ENCODE measurements at regions not wholly inside any gene's neighbourhood (a gene's known extent, or its start where the extent isn't known, plus 50 kb on each side); places are given as distances from the start of the nearest gene placed in this dataset.

- Histone ChIP-seq H3K4me1 (ENCODE audit: control insufficient read depth, insufficient read depth, low read length) (no peaks in the 10 kb centered on the region), H3K4me3 (ENCODE audit: low read depth, low read length) (no peak overlapping the region), H3K9ac (ENCODE audit: low read depth, low read length) (no peak overlapping the region), H3K27me3 (ENCODE audit: control insufficient read depth, insufficient read depth, low read length) (no peaks in the 10 kb centered on the region), H3K9me3 (ENCODE audit: control insufficient read depth, insufficient read depth, low read length) (no peaks in the 10 kb centered on the region), H3K36me3 (ENCODE audit: control insufficient read depth, insufficient read depth, low read length) (no peaks in the 10 kb centered on the region)
Observed at GRCh38 chr11:29530961-29531360, 485.9 kb downstream of the KCNA4 start.

- Histone ChIP-seq H3K27me3 (ENCODE audit: control insufficient read depth, insufficient read depth, low read length) (no peaks in the 10 kb centered on the region), H3K4me3 (ENCODE audit: low read depth, low read length) (no peak overlapping the region), H3K9me3 (ENCODE audit: control insufficient read depth, insufficient read depth, low read length) (no peaks in the 10 kb centered on the region), H3K4me1 (ENCODE audit: control insufficient read depth, insufficient read depth, low read length) (no peaks in the 10 kb centered on the region), H3K9ac (ENCODE audit: low read depth, low read length) (no peak overlapping the region), H3K36me3 (ENCODE audit: control insufficient read depth, insufficient read depth, low read length) (no peaks in the 10 kb centered on the region)
Observed at GRCh38 chr11:29527391-29527936, 489.4 kb downstream of the KCNA4 start.

GRCh38 chr11:29518389-29519174 lies 498.2 kb downstream of the KCNA4 start:
- H3K4me3 ChIP-seq (ENCODE audit: low read depth, low read length): no peak overlapping the region
- H3K9me3 ChIP-seq (ENCODE audit: control insufficient read depth, insufficient read depth, low read length): peaks cover 11% of the 10 kb centered on the region

GRCh38 chr11:29511394-29511793 lies 505.4 kb downstream of the KCNA4 start:
- Histone ChIP-seq H3K9me3 (ENCODE audit: control insufficient read depth, insufficient read depth, low read length) (no peaks in the 10 kb centered on the region), H3K9ac (ENCODE audit: low read depth, low read length) (no peak overlapping the region), H3K36me3 (ENCODE audit: control insufficient read depth, insufficient read depth, low read length) (no peaks in the 10 kb centered on the region), H3K4me3 (ENCODE audit: low read depth, low read length) (no peak overlapping the region), H3K27me3 (ENCODE audit: control insufficient read depth, insufficient read depth, low read length) (no peaks in the 10 kb centered on the region), H3K4me1 (ENCODE audit: control insufficient read depth, insufficient read depth, low read length) (no peaks in the 10 kb centered on the region)

More at GRCh38 chr11:29518389-29519174, 498.2 kb downstream of the KCNA4 start:
- Histone ChIP-seq H3K9ac (ENCODE audit: low read depth, low read length) (no peak overlapping the region), H3K36me3 (ENCODE audit: control insufficient read depth, insufficient read depth, low read length) (no peaks in the 10 kb centered on the region), H3K27me3 (ENCODE audit: control insufficient read depth, insufficient read depth, low read length) (no peaks in the 10 kb centered on the region), H3K4me1 (ENCODE audit: control insufficient read depth, insufficient read depth, low read length) (no peaks in the 10 kb centered on the region)

- Histone ChIP-seq H3K36me3 (ENCODE audit: control insufficient read depth, insufficient read depth, low read length) (no peaks in the 10 kb centered on the region), H3K4me3 (ENCODE audit: low read depth, low read length) (no peak overlapping the region), H3K9ac (ENCODE audit: low read depth, low read length) (no peak overlapping the region), H3K27me3 (ENCODE audit: control insufficient read depth, insufficient read depth, low read length) (no peaks in the 10 kb centered on the region), H3K9me3 (ENCODE audit: control insufficient read depth, insufficient read depth, low read length) (no peaks in the 10 kb centered on the region), H3K4me1 (ENCODE audit: control insufficient read depth, insufficient read depth, low read length) (no peaks in the 10 kb centered on the region)
Observed at GRCh38 chr11:29507376-29507775, 509.5 kb downstream of the KCNA4 start.

GRCh38 chr11:29495676-29496075 lies 521.2 kb downstream of the KCNA4 start:
- Histone ChIP-seq H3K9ac (ENCODE audit: low read depth, low read length) (no peak overlapping the region), H3K9me3 (ENCODE audit: control insufficient read depth, insufficient read depth, low read length) (no peaks in the 10 kb centered on the region), H3K4me3 (ENCODE audit: low read depth, low read length) (no peak overlapping the region), H3K36me3 (ENCODE audit: control insufficient read depth, insufficient read depth, low read length) (no peaks in the 10 kb centered on the region), H3K4me1 (ENCODE audit: control insufficient read depth, insufficient read depth, low read length) (no peaks in the 10 kb centered on the region), H3K27me3 (ENCODE audit: control insufficient read depth, insufficient read depth, low read length) (no peaks in the 10 kb centered on the region)

- Histone ChIP-seq H3K9ac (ENCODE audit: low read depth, low read length) (no peak overlapping the region), H3K9me3 (ENCODE audit: control insufficient read depth, insufficient read depth, low read length) (no peaks in the 10 kb centered on the region), H3K4me1 (ENCODE audit: control insufficient read depth, insufficient read depth, low read length) (no peaks in the 10 kb centered on the region), H3K27me3 (ENCODE audit: control insufficient read depth, insufficient read depth, low read length) (no peaks in the 10 kb centered on the region), H3K4me3 (ENCODE audit: low read depth, low read length) (no peak overlapping the region), H3K36me3 (ENCODE audit: control insufficient read depth, insufficient read depth, low read length) (no peaks in the 10 kb centered on the region)
Observed at GRCh38 chr11:29490938-29491337, 525.9 kb downstream of the KCNA4 start.

GRCh38 chr11:29486301-29486700 lies 530.5 kb downstream of the KCNA4 start:
- H3K27me3 ChIP-seq (ENCODE audit: control insufficient read depth, insufficient read depth, low read length): no peaks in the 10 kb centered on the region

GRCh38 chr11:29485641-29486040 lies 531.2 kb downstream of the KCNA4 start:
- Histone ChIP-seq H3K27me3 (ENCODE audit: control insufficient read depth, insufficient read depth, low read length) (no peaks in the 10 kb centered on the region), H3K9me3 (ENCODE audit: control insufficient read depth, insufficient read depth, low read length) (no peaks in the 10 kb centered on the region), H3K4me1 (ENCODE audit: control insufficient read depth, insufficient read depth, low read length) (no peaks in the 10 kb centered on the region), H3K36me3 (ENCODE audit: control insufficient read depth, insufficient read depth, low read length) (no peaks in the 10 kb centered on the region), H3K9ac (ENCODE audit: low read depth, low read length) (no peak overlapping the region), H3K4me3 (ENCODE audit: low read depth, low read length) (no peak overlapping the region)

More at GRCh38 chr11:29486301-29486700, 530.5 kb downstream of the KCNA4 start:
- H3K9me3 ChIP-seq (ENCODE audit: control insufficient read depth, insufficient read depth, low read length): no peaks in the 10 kb centered on the region
- H3K9ac ChIP-seq (ENCODE audit: low read depth, low read length): no peak overlapping the region
- H3K4me3 ChIP-seq (ENCODE audit: low read depth, low read length): no peak overlapping the region
- H3K4me1 ChIP-seq (ENCODE audit: control insufficient read depth, insufficient read depth, low read length): no peaks in the 10 kb centered on the region
- no peaks in the 10 kb centered on the region for H3K36me3 ChIP-seq (ENCODE audit: control insufficient read depth, insufficient read depth, low read length)

GRCh38 chr11:29484548-29484947 lies 532.3 kb downstream of the KCNA4 start:
- H3K4me1 ChIP-seq (ENCODE audit: control insufficient read depth, insufficient read depth, low read length): no peaks in the 10 kb centered on the region
- no peak overlapping the region for H3K4me3 ChIP-seq (ENCODE audit: low read depth, low read length)
- no peaks in the 10 kb centered on the region for H3K9me3 ChIP-seq (ENCODE audit: control insufficient read depth, insufficient read depth, low read length)
- H3K27me3 ChIP-seq (ENCODE audit: control insufficient read depth, insufficient read depth, low read length): no peaks in the 10 kb centered on the region
- H3K9ac ChIP-seq (ENCODE audit: low read depth, low read length): no peak overlapping the region
- H3K36me3 ChIP-seq (ENCODE audit: control insufficient read depth, insufficient read depth, low read length): no peaks in the 10 kb centered on the region

- H3K9ac ChIP-seq (ENCODE audit: low read depth, low read length): no peak overlapping the region
- no peaks in the 10 kb centered on the region for H3K36me3 ChIP-seq (ENCODE audit: control insufficient read depth, insufficient read depth, low read length)
- H3K4me1 ChIP-seq (ENCODE audit: control insufficient read depth, insufficient read depth, low read length): no peaks in the 10 kb centered on the region
- H3K27me3 ChIP-seq (ENCODE audit: control insufficient read depth, insufficient read depth, low read length): no peaks in the 10 kb centered on the region
- H3K4me3 ChIP-seq (ENCODE audit: low read depth, low read length): no peak overlapping the region
- no peaks in the 10 kb centered on the region for H3K9me3 ChIP-seq (ENCODE audit: control insufficient read depth, insufficient read depth, low read length)
Observed at GRCh38 chr11:29483831-29484230, 533.0 kb downstream of the KCNA4 start.

- no peaks in the 10 kb centered on the region for H3K4me1 ChIP-seq (ENCODE audit: control insufficient read depth, insufficient read depth, low read length)
Observed at GRCh38 chr11:29482510-29482909, 534.3 kb downstream of the KCNA4 start.

More at GRCh38 chr11:29482510-29482909, 534.3 kb downstream of the KCNA4 start:
- no peaks in the 10 kb centered on the region for H3K27me3 ChIP-seq (ENCODE audit: control insufficient read depth, insufficient read depth, low read length)
- no peaks in the 10 kb centered on the region for H3K36me3 ChIP-seq (ENCODE audit: control insufficient read depth, insufficient read depth, low read length)
- no peak overlapping the region for H3K9ac ChIP-seq (ENCODE audit: low read depth, low read length)
- H3K9me3 ChIP-seq (ENCODE audit: control insufficient read depth, insufficient read depth, low read length): no peaks in the 10 kb centered on the region
- no peak overlapping the region for H3K4me3 ChIP-seq (ENCODE audit: low read depth, low read length)

Data from iPS-15b (cell line).